Aorta (tissue), 5 donors: ENCODE measurements at regions not wholly inside any gene's neighbourhood (a gene's known extent, or its start where the extent isn't known, plus 50 kb on each side); places are given as distances from the start of the nearest gene placed in this dataset.

Source experiments
- ATAC-seq: fragments of 200-7000 bp; cut with Tn5 transposase; one replicate; pipeline ENCODE4 v1.9.1; 2022; ENCODE audit warnings: moderate library complexity; ENCODE audit not compliant: low FRiP score
- DNase-seq, 2 donors: peaks; one replicate each; pipeline ENCODE4 v3.0.0-alpha.2; 2020
- H3K27ac ChIP-seq, 2 donors: one replicate each; pipeline ENCODE4 v1.5.1; 2013; ENCODE audit warnings: low read length in 2 of 2, mild to moderate bottlenecking in 2 of 2, moderate library complexity in 2 of 2, control low read depth in 1 of 2, inconsistent platforms in 1 of 2, low read depth in 1 of 2
- H3K27me3 ChIP-seq, 2 donors: one replicate each; pipeline ENCODE4 v1.6.1; 2013; ENCODE audit warnings: control low read depth in 1 of 2, low read length in 1 of 2, mild to moderate bottlenecking in 1 of 2, moderate library complexity in 1 of 2; ENCODE audit not compliant: insufficient read depth in 2 of 2, control insufficient read depth in 1 of 2
- H3K36me3 ChIP-seq, 2 donors: one replicate each; pipeline ENCODE4 v1.6.1; 2013; ENCODE audit warnings: control low read depth in 1 of 2, low read length in 1 of 2, mild to moderate bottlenecking in 1 of 2; ENCODE audit not compliant: insufficient read depth in 2 of 2, control insufficient read depth in 1 of 2
- H3K4me1 ChIP-seq, 2 donors: one replicate each; pipeline ENCODE4 v1.6.1; 2013; ENCODE audit warnings: low read length in 2 of 2, control low read depth in 1 of 2, mild to moderate bottlenecking in 1 of 2, moderate library complexity in 1 of 2; ENCODE audit not compliant: insufficient read depth in 2 of 2, control insufficient read depth in 1 of 2
- H3K4me3 ChIP-seq, 2 donors: one replicate each; pipeline ENCODE4 v1.5.1; 2013; ENCODE audit warnings: low read length in 2 of 2, control low read depth in 1 of 2, mild to moderate bottlenecking in 1 of 2
- H3K9me3 ChIP-seq: one replicate; pipeline ENCODE4 v1.6.1; 2013; ENCODE audit warnings: mild to moderate bottlenecking, low read length; ENCODE audit not compliant: control insufficient read depth
- WGBS, 2 donors: extraction: QIAGEN DNeasy Blood & Tissue Kit; methylation state at CpG; one replicate each; pipeline ENCODE4 v1.1.7; 2013; 5-methylcytosine and 5-hydroxymethylcytosine counted together
- intact Hi-C, 2 donors: fragments of 100-400 bp; cut with DNase I; formaldehyde crosslinking; loops; one replicate each; pipeline versions ENCODE4 v1.14.2 to v1.15.0; 2022
- donor health status: healthy with polysubstance abuse.
- donor health status: Bipolar disorder and iron deficiency.
- donor health status: DM: no; HTN: no; CAD: no.
- donor health status: DM: no; HTN: no; CAD: no.
- donor health status: DM: yes; HTN: yes; CAD: no.

DNA sequence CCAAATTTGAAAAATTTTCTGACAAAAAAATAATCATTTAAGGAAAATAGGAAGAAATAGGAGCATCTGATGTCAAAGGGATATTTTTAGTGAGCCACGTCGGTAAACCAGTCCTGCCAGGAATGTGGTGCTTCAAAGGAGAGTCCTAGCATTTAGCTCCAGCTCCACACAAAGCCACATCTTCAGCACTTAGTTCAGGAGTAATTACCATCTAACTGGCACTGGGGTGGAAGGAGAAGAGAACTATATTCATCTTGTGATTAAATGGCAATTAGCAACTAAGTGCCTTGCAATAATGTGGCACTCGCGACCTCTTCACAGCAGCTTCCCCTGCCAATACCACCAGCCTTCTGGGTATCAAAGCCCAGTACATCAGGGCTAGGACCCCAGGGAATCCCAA is 409.1 kb downstream of the SETD4 start:
- intact Hi-C loops: no loop called here
- H3K4me3 ChIP-seq: no peak overlapping the region
- DNase-seq: no peak
- no peaks in the 10 kb centered on the region for H3K36me3 ChIP-seq
- H3K27me3 ChIP-seq: no peaks in the 10 kb centered on the region
- no peak for ATAC-seq
- H3K9me3 ChIP-seq: no peaks in the 10 kb centered on the region
- H3K27ac ChIP-seq: no peak overlapping the region
- WGBS, 2 donors: 41% methylated on average over 4 of the region's 4 CpGs
- H3K4me1 ChIP-seq: no peaks in the 10 kb centered on the region

DNA sequence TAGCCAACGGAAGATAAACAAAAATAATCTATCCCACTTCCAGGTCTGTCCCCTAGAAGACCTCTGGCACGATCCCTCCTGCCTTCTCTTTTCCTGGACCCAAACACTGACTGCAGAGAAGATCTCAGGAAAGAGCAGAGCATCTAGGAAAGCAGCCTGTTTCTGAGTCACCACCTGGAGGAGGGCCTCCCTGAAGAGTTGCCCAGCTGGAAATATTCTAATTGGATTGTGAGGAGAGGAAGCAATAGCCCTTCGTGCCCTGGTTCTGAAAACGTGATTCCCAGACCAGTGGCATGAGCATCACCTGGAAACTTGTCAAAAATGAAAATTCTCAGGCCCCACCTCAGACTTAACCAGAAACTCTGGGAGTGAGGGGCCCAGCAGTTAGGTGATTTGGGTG is 411.1 kb downstream of the SETD4 start:
- H3K27ac ChIP-seq: no peak overlapping the region
- no peaks in the 10 kb centered on the region for H3K9me3 ChIP-seq
- 31 to 35% methylated on average over 4 of the region's 4 CpGs for WGBS, 2 donors
- no peaks in the 10 kb centered on the region for H3K4me1 ChIP-seq
- DNase-seq (no peak), ATAC-seq (no peak)
- no peaks in the 10 kb centered on the region for H3K36me3 ChIP-seq
- intact Hi-C loops: no loop called here
- no peaks in the 10 kb centered on the region for H3K27me3 ChIP-seq
- H3K4me3 ChIP-seq: no peak overlapping the region

DNA sequence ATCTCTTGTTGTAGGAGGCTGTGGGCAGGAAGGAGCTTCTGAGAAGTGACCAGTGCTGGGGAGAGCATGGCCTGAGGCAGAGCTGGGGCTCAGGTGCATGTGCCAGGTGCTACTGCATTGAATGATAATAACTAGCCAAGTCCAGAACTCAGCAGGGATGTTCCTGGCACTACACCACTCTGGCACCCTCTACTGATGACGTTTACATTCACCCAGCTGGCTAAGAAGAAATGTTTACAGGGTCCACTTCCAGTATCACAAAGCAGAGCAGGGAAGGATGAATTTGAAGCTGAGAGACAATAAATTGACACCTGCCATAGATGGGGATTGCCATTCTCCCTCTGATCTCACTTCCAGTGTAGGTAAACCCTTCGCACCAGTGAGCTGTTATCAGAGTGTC is 411.8 kb downstream of the SETD4 start:
- Histone ChIP-seq H3K9me3 (no peaks in the 10 kb centered on the region), H3K27me3 (no peaks in the 10 kb centered on the region), H3K4me1 (no peaks in the 10 kb centered on the region), H3K4me3 (no peak overlapping the region), H3K36me3 (no peaks in the 10 kb centered on the region), H3K27ac (no peak overlapping the region)
- WGBS, 2 donors: 45% methylated on average over 2 of the region's 2 CpGs
- intact Hi-C loops: no loop called here
- DNase-seq: no peak
- no peak for ATAC-seq

DNA sequence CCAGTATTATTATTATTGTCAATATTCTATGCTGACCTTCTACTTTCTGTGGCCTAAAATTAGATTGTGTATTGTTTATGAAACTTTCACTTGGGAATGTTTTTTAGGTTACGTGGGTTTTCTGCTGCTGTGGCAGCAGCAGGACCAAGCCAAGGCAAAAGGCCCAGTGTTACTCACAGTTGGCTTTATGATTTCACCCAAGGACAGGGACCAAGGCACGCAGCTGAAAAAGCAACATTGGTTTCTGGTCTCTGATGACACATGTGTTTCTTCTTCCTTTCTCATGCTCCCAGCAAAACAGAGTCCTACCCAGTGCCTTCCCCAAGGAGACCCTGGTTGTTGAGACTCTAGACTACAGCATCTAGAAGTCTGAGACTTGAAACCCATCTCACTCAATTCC is 413.7 kb downstream of the SETD4 start:
- WGBS, 2 donors: 58 to 63% methylated on average over 2 of the region's 2 CpGs
- H3K27me3 ChIP-seq: no peaks in the 10 kb centered on the region
- no peak for DNase-seq
- no peak overlapping the region for H3K27ac ChIP-seq
- no peak overlapping the region for H3K4me3 ChIP-seq
- H3K4me1 ChIP-seq: no peaks in the 10 kb centered on the region
- intact Hi-C loops: no loop called here
- H3K36me3 ChIP-seq: no peaks in the 10 kb centered on the region
- no peaks in the 10 kb centered on the region for H3K9me3 ChIP-seq
- no peak for ATAC-seq

DNA sequence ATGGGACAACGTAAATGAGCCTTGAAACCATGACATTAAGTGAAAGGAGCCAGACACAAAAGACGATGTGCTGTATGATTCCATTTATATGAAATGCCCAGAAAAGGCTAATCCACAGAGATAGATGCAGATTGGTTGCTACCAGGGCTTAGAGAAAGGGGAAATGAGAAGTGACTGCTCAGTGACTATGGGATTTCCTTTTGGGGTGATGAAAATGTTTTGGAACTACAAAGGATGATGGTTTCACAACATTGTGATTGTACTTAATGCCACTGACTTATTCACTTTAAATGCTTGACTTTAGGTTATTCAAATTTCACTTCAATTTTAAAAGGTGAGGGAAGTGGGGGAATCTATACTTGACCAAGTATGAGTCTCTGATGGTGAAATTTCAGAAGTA is 414.3 kb downstream of the SETD4 start:
- 85 to 89% methylated on average over 2 of the region's 2 CpGs for WGBS, 2 donors
- ATAC-seq (no peak), DNase-seq (no peak)
- intact Hi-C loops: no loop called here
- H3K27me3 ChIP-seq: no peaks in the 10 kb centered on the region
- no peak overlapping the region for H3K27ac ChIP-seq
- H3K9me3 ChIP-seq: no peaks in the 10 kb centered on the region
- H3K4me1 ChIP-seq: no peaks in the 10 kb centered on the region
- H3K4me3 ChIP-seq: no peak overlapping the region
- H3K36me3 ChIP-seq: no peaks in the 10 kb centered on the region

DNA sequence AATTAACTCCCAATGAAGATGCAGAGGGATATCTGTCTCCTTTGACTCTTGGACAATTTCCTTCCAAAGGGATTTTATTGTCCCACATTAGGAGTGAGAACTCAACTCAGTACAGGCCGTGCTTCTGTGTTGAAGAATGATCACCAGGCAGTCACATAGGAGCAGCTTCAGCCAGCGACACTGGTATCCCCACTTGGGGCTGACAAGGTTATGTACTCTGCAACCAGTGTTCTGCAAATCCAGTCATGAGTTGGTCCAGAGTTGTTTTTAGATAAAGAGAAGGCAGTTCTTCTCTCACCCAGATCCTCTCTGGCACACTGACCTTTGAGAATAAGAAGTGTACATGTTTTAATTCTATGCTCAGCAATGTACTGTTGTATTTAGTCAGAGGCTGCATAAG is 415.8 kb downstream of the SETD4 start:
- intact Hi-C loops: no loop called here
- ATAC-seq: no peak
- no peak overlapping the region for H3K4me3 ChIP-seq
- no peak for DNase-seq
- H3K9me3 ChIP-seq: no peaks in the 10 kb centered on the region
- 86 to 94% methylated on average over 2 of the region's 2 CpGs for WGBS, 2 donors
- H3K36me3 ChIP-seq: no peaks in the 10 kb centered on the region
- H3K27ac ChIP-seq: no peak overlapping the region
- no peaks in the 10 kb centered on the region for H3K4me1 ChIP-seq
- no peaks in the 10 kb centered on the region for H3K27me3 ChIP-seq

DNA sequence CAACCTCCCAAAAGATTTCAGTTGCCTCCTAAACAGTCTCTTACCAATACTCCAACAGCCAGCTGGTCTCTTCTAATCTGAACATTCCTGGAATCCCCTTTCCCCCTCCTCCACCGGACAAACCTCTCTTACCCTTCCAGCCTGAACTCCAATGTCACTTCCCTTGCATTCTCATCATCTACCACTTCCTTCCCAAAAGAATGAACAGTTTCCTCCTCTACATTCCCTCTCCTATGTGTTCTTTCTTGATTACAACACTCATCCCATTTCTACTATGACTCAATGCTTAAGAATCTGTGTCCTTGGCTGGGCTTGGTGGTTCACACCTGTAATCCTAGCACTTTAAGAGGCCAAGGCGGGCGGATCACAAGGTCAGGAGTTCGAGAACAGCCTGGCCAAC is 417.1 kb downstream of the SETD4 start:
- intact Hi-C loops: no loop called here
- no peaks in the 10 kb centered on the region for H3K27me3 ChIP-seq
- no peak overlapping the region for H3K4me3 ChIP-seq
- ATAC-seq (no peak), DNase-seq (no peak)
- no peaks in the 10 kb centered on the region for H3K9me3 ChIP-seq
- no peaks in the 10 kb centered on the region for H3K4me1 ChIP-seq
- H3K36me3 ChIP-seq: no peaks in the 10 kb centered on the region
- 86 to 88% methylated on average over 4 of the region's 4 CpGs for WGBS, 2 donors
- no peak overlapping the region for H3K27ac ChIP-seq

DNA sequence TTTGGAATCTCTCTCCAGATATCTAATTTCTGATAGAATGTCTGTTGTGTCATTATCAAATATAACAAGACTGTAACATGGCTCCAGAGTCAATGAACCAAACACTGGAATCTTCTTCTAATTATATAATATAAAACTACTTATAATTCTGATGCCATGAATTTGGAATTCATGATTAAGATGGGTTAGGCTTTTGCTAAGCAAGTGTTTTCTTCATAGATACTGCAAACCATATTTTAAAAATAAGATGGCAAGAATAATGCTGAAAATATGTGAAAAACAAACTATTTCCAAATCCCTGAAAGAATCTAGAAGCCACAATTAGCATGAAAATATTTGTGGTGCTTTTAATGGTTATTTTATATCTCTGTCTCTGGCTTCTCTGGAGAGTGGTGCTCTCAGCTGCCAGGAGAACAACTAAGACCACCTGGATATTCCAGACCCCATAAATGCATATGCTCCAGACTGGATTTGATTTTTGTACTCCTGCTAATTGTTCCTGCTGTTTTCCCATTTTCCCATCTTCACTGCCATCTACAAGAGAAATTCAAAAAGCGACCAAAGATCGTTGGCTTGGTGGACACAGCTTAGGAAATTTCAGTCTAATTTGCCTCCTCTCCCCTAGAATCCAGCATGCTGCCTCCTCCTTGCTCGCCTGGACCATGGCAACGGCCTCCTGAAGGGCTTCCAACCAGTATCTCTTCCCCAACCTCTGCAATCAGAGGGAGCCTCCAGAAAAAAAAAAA is 418.9 kb downstream of the SETD4 start:
- no peaks in the 10 kb centered on the region for H3K27me3 ChIP-seq
- ATAC-seq: no peak
- H3K27ac ChIP-seq: no peak overlapping the region
- peaks cover 0 to 2% of the 10 kb centered on the region in 2 donors for H3K4me1 ChIP-seq
- no peaks in the 10 kb centered on the region for H3K36me3 ChIP-seq
- 90 to 92% methylated on average over 4 of the region's 4 CpGs for WGBS, 2 donors
- H3K9me3 ChIP-seq: no peaks in the 10 kb centered on the region
- DNase-seq: no peak
- intact Hi-C loops: no loop called here
- H3K4me3 ChIP-seq: no peak overlapping the region

DNA sequence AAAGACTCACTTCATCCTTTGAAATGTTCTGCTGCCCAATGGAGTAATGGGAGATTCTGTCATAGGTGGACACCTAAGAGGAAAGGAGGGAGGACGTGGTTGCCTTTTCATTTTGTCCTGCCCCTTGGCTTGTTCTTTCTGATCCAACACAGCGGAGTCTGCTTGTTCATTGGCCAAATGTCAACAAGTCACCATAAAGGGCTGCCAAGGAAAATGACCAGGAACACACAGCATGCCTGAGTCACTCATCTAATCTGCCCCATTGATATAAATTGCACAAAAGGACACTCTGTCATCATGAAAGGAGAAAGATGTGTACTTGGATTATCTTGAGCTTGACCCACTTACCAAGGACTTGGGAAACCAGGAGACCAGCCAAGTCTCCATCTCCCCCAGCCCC is 422.9 kb downstream of the SETD4 start:
- no peaks in the 10 kb centered on the region for H3K9me3 ChIP-seq
- no peak overlapping the region for H3K4me3 ChIP-seq
- no peaks in the 10 kb centered on the region for H3K27me3 ChIP-seq
- 5 to 8% methylated on average over 2 of the region's 2 CpGs for WGBS, 2 donors
- no peaks in the 10 kb centered on the region for H3K36me3 ChIP-seq
- H3K27ac ChIP-seq: no peak overlapping the region
- ATAC-seq: peak; percentile 56
- no peak for DNase-seq
- peaks cover 0 to 2% of the 10 kb centered on the region in 2 donors for H3K4me1 ChIP-seq
- intact Hi-C loops: no loop called here
